Activated T-helper 17 cell treated with anti-CD3 and anti-CD28 coated beads, Interleukin-2, amount 50 U/mL, for 72 hours (primary cell): ENCODE measurements at regions not wholly inside any gene's neighbourhood (a gene's known extent, or its start where the extent isn't known, plus 50 kb on each side); places are given as distances from the start of the nearest gene placed in this dataset.

Experiments used
- ATAC-seq: fragments of 150-1000 bp; cut with Tn5 transposase; replicated peaks from 2 replicates; pipeline ENCODE4 v1.10.0; 2021; ENCODE audit warnings: mild to moderate bottlenecking, moderate library complexity
- H3K27ac Mint-ChIP-seq: one replicate; pipeline ENCODE4 v1.8.0; 2022; ENCODE audit warnings: mixed read lengths
- H3K27me3 Mint-ChIP-seq: one replicate; pipeline ENCODE4 v1.8.0; 2022; ENCODE audit warnings: mixed read lengths
- H3K36me3 Mint-ChIP-seq: one replicate; pipeline ENCODE4 v1.8.0; 2022; ENCODE audit warnings: low read depth, mild to moderate bottlenecking, mixed read lengths
- H3K4me1 Mint-ChIP-seq: one replicate; pipeline ENCODE4 v1.8.0; 2022; ENCODE audit warnings: mixed read lengths
- H3K4me3 Mint-ChIP-seq: one replicate; pipeline ENCODE4 v1.8.0; 2022; ENCODE audit warnings: mild to moderate bottlenecking, mixed read lengths
- H3K9me3 Mint-ChIP-seq: one replicate; pipeline ENCODE4 v1.8.0; 2022; ENCODE audit warnings: mixed read lengths

DNA sequence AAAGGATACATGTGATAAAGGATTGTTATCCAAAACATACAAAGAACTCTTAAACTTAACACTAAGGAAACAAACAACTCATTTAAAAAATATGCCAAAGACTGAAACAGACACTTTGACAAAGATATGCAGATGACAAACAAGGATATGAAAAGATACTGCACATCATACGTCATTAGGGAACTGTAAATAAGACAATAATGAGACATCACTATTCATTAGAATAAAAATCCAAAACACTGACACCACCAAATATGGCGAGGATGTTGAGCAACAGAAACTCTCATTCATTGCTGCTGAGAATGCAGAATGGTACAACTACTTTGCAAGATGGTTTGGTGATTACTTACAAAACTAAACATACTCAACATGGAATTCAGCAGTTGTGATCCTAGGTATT, 156.5 kb upstream of the FOXA2 start:
- Mint-ChIP-seq H3K27me3 (no peaks in the 10 kb centered on the region), H3K36me3 (no peaks in the 10 kb centered on the region), H3K27ac (no peak overlapping the region), H3K4me1 (no peaks in the 10 kb centered on the region), H3K4me3 (no peak overlapping the region), H3K9me3 (peaks cover 5% of the 10 kb centered on the region)
- ATAC-seq, result no peak

DNA sequence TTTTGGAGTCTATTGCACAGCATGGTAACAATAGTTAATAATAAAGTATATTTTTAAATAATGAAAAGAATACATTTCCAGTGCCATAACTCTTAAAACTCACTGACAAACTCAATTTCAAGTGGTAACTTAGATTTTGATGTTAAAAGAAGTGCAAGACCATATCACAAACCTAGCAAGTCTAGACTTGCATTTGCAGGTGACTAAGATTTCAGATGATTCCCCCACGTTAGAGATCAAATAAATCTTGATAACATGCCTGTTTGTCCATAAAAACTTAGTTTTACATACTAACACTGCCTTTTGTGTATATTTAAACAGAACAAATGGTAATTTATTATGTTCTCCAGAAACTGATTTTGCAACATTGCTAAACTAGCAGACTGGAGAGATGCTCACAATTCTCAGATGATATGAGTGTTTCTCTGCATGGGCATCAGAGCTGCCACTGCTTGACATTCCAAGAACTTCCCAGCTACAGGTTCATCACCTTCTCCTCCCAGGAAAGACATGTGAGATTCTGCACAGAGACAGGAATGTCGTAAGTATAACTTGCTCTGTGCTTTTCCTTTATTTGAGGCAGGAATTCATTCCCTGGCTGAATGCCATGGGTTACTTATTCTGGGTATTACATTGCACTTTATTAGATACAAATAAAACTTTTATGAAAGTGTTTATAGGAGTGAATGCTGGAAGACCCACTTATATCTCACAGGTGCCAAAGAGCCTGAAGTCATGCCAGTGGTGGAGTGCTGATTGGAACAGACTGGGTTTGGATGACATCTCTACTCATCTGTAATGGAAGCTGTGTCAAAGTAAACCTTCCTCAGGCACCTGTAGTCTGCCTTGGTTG, 160.2 kb upstream of the FOXA2 start:
- no peaks in the 10 kb centered on the region for H3K36me3 Mint-ChIP-seq
- no peaks in the 10 kb centered on the region for H3K27me3 Mint-ChIP-seq
- no peaks in the 10 kb centered on the region for H3K4me1 Mint-ChIP-seq
- H3K27ac Mint-ChIP-seq, result no peak overlapping the region
- ATAC-seq, result no peak
- no peaks in the 10 kb centered on the region for H3K9me3 Mint-ChIP-seq
- no peak overlapping the region for H3K4me3 Mint-ChIP-seq

DNA sequence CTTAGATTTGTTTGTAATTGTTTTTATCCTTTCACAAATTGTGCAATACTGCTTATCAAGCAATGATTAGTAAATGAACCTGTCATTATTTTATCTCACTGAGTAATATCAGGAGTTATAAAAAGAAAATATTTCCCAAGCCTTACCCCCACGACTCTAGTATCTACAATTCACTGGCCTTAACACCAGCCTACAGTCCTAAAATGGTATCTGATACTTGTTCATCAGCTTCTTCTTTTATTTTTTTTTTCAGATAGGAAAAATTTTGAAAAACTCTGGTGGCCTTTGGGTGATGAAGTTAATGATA, 160.8 kb upstream of the FOXA2 start:
- Mint-ChIP-seq H3K27ac (no peak overlapping the region), H3K4me1 (no peaks in the 10 kb centered on the region), H3K36me3 (no peaks in the 10 kb centered on the region), H3K4me3 (no peak overlapping the region), H3K27me3 (no peaks in the 10 kb centered on the region), H3K9me3 (peaks cover 2% of the 10 kb centered on the region)
- ATAC-seq, result no peak

DNA sequence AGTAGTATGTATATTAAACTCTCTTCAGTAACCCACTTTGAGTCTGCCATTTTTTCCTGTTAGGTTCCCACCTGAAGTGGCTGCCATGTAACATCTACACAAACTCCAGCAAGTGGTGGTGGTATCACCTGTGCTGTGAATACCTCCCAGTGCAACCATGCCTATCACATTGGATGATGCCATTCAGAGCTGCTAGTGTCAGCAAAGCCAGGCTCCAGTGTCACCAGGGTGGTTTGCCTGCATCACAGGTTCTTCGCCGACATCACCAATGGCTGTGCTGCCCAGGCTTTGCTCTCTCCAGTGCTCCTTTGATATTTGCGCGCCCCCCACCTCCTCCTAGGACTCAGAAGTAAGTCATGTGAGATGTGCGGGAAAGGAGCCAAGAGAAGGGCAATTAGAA, 162.6 kb upstream of the FOXA2 start:
- no peak overlapping the region for H3K4me3 Mint-ChIP-seq
- ATAC-seq, result no peak

DNA sequence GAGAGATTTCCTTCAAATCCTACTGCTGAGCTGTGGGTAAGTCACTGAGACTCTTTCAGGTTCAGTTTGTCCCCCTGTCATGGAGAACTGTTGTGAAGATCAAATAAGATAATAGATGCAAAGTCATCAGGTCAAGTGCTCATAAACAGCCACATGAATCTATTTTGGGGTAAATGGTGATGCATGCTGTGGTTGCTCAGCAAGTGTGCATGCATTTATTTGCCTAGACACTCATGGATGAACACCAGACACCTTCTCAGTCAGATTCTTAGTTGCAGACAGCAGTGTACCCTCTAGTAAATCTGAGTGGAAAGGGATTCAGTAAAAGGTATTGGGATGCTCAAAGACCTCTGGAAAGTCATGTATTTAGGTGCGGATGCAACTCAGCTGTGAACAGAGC, 168.0 kb upstream of the FOXA2 start:
- Mint-ChIP-seq H3K4me3 (no peak overlapping the region), H3K4me1 (no peaks in the 10 kb centered on the region), H3K9me3 (peaks cover 7% of the 10 kb centered on the region), H3K27ac (no peak overlapping the region), H3K36me3 (no peaks in the 10 kb centered on the region), H3K27me3 (no peaks in the 10 kb centered on the region)
- no peak for ATAC-seq

More for the DNA sequence above, 162.6 kb upstream of the FOXA2 start:
- Mint-ChIP-seq H3K27me3 (no peaks in the 10 kb centered on the region), H3K27ac (no peak overlapping the region), H3K9me3 (peaks cover 7% of the 10 kb centered on the region), H3K36me3 (no peaks in the 10 kb centered on the region), H3K4me1 (no peaks in the 10 kb centered on the region)

DNA sequence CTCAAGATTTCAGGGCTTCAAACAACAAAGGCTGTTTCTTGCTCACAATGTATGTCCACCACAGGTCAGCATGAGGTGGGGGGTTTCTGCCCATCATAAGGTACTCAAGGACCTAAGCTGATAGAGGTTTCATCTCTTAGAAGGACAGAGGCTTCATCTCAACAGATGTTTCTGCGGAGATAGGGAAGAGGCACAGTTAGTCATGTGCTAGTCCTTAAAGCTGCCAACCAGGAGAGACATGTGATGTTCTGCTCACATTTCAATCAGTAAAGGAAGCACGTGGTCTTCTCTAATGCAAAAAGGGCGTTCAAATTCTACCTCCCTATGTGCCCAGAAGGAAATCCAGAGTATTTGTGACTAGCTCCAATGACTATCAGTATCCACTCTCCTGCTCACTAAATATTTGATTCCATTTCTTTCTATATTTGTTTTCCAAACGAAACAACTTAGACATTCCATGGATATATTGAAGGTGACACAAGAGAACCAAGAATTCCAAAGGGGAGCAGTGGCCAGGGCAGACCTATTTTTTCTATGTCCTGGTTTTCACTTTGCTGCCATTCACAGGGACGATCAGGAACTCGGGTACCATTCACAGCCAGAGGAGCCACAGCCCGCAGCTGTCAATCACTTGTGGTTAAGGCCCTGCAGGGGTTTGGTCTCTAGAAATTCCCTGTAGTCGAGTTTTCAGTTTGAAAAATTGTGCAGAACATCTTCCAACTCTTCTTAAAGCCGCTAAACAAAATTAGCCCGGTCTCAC, 173.2 kb upstream of the FOXA2 start:
- Mint-ChIP-seq H3K4me1 (no peaks in the 10 kb centered on the region), H3K9me3 (peaks cover 3% of the 10 kb centered on the region), H3K27me3 (no peaks in the 10 kb centered on the region), H3K27ac (no peak overlapping the region), H3K36me3 (no peaks in the 10 kb centered on the region), H3K4me3 (no peak overlapping the region)
- ATAC-seq, result no peak

DNA sequence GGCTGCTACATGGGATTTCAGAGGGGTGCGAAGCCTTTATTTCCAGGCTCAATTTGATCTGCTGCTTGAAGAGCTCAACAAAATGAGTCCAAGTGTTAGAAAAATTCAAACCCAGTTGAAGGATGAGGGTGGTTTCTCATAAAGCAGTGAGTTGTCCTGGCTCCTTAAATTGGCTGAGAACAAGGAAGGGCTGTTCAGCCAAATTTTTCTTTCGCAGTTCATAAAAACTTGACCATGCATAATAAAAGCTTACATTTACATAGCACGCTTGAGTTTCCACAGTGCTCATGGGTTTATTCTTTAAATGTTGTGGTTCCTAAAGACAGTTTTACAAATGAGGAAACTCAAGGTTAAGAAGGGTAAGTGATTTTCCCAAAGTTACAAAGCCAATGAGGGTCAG, 174.4 kb upstream of the FOXA2 start:
- Mint-ChIP-seq H3K4me3 (no peak overlapping the region), H3K36me3 (no peaks in the 10 kb centered on the region), H3K27ac (no peak overlapping the region), H3K27me3 (no peaks in the 10 kb centered on the region), H3K4me1 (no peaks in the 10 kb centered on the region), H3K9me3 (peaks cover 3% of the 10 kb centered on the region)
- ATAC-seq, result no peak

DNA sequence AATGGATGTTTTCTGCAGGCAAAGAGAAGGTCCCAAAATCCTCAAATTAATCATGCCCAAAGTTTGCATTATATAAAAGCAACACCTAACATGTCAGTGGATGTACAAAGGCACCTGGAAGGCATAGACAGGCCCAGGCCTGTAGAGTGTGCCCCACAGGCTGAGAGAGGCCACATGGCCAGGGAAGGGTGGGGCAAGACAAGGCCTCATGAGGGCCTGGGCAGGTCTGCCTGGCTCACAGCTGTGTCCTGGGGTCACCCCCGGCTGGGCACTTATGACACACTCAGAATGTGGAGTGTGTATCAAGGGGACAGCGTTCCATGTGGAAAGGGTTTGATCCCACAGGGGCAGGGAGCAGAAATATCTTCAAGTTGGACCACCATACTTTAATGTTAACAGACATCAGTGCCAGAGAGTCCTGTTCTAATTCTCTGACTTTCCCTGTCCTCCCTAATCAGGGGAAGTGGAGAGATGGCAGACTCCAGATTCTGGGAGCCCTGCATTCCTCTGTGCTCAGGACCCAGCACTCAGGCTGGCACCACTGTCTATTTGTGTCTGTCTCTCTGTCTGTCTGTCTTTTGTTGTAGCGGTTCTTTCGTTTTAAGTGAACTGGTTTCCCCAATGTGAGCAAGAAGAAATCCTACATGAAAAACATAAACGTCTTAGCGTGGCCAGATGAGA, 178.3 kb upstream of the FOXA2 start:
- H3K27ac Mint-ChIP-seq, result no peak overlapping the region
- no peak for ATAC-seq
- peaks cover 3% of the 10 kb centered on the region for H3K9me3 Mint-ChIP-seq
- no peaks in the 10 kb centered on the region for H3K4me1 Mint-ChIP-seq
- H3K27me3 Mint-ChIP-seq, result no peaks in the 10 kb centered on the region
- H3K4me3 Mint-ChIP-seq, result no peak overlapping the region
- H3K36me3 Mint-ChIP-seq, result no peaks in the 10 kb centered on the region

DNA sequence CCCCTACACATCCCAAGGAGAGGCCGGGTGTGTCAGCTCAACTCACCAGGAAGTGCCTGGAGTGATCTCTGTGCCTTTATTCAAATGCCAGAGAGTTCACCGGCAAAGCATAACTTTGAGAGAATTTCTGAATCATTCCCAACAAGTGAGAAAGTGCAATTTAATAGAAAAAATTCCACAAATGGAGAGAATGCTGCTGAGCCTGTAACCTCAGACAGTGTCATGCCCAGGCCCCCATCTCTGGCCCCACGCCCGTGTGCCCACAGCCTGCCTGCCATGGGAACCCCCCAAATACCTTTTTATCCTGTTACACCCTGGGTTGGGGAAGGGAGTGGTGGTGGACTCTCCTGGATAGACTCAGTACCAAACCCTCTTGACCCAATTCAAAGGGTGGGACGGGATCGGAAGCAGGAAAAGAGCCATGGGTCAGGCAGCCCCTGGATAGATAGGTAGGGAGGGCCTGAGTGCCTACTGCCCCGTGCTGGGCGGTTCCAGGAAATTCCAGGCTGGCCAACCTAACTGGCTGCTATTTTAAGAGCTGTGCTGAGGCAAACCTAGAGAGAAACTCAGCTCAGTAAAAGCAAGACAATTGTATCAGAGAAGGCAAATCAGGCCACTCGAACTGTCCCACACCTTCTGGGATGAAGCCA, 179.0 kb upstream of the FOXA2 start:
- H3K9me3 Mint-ChIP-seq, result peaks cover 3% of the 10 kb centered on the region
- no peak overlapping the region for H3K27ac Mint-ChIP-seq
- ATAC-seq, result no peak
- no peaks in the 10 kb centered on the region for H3K27me3 Mint-ChIP-seq
- H3K4me3 Mint-ChIP-seq, result no peak overlapping the region
- H3K4me1 Mint-ChIP-seq, result no peaks in the 10 kb centered on the region
- no peaks in the 10 kb centered on the region for H3K36me3 Mint-ChIP-seq

DNA sequence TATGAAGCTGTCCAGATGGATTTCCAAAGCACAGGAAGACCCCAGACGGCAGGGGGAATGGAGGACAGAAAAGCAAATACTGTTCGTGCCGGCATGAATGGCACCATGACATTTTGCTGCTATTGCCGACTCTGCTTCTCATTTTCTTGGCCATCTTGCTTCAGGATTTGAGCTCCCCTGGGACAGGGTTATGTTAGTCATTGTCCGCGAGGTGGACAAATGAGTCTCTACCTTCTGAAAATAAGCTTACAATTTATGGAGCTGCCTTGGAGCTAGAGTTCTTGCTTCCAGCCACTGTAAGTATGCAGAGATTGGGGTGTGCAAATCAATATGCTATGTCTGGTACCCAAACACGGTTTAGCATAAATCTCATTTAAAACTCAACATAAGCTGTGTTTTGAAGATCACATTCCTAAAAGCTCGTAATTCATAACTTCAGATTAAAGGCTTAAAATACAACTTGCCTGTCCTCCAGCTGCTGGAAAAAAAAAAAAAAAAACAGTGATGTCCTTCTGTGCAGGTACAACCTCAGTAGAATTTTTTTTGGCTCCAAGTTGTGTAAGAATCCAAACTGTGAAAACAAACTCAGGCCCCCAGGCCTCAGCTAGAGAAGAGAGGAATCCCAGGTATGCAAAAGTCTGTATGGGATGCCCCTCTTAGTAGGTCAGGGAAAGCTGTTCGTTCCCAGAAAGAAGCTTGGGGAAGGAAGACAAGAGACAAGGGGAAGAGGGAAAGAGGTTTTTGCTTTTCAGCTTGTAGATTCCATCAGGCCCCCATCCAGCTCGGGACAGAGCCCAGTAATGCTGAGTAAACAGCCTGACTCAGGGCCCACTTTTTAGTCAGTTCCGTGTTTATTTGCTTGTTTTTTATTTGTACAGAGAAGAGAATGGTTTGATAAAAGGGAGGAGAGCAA, 184.2 kb upstream of the FOXA2 start:
- Mint-ChIP-seq H3K9me3 (no peaks in the 10 kb centered on the region), H3K27me3 (no peaks in the 10 kb centered on the region), H3K27ac (no peak overlapping the region), H3K4me3 (no peak overlapping the region), H3K4me1 (no peaks in the 10 kb centered on the region), H3K36me3 (no peaks in the 10 kb centered on the region)
- no peak for ATAC-seq

DNA sequence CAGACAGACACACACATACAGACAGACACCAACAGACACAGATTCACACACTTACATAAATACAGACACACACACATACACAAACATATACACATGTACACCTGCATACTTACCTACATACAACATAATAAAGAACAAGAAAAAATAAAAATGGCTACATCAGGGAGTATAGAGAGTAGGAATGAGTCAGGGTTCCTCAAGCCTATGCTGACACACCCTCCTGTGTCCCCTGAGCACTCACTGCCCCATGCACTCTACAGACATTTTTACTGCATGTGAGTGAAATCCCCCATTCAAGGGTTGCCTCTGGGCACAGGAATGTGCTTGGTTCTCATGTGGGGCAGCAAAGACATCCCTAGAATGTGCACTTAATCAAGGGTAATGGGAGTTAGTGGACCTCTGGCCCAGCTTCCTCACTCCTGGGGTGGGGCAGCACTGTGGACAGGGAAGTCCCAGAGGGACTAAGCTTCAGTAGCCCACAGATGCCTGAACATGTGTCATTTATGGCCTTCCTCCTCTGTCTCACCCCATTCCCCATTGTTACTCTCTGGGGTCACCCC, 185.9 kb upstream of the FOXA2 start:
- Mint-ChIP-seq H3K36me3 (no peaks in the 10 kb centered on the region), H3K9me3 (no peaks in the 10 kb centered on the region), H3K4me1 (no peaks in the 10 kb centered on the region), H3K27me3 (no peaks in the 10 kb centered on the region), H3K27ac (no peak overlapping the region), H3K4me3 (no peak overlapping the region)
- ATAC-seq, result no peak

DNA sequence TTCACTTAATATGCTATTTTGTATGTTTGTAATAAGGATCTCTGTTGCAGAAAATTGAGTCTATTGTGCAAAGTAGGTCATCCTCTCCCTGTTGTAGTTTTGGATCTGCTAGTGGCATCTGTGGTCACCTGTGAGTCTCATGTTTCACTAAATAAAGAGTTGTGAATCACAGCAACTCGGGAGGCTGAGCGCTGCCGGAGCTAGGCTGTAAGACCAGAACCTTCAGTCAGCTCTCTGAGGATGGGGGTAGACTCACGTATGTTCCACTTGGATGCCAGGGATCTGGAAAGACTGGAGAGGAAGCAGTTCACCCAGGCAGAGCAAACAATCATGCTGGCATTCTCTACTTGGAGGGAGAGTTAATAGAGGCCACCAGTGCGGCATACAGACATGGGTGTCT, 187.3 kb upstream of the FOXA2 start:
- H3K27me3 Mint-ChIP-seq, result no peaks in the 10 kb centered on the region
- ATAC-seq, result no peak
- peaks cover 6% of the 10 kb centered on the region for H3K9me3 Mint-ChIP-seq
- no peak overlapping the region for H3K27ac Mint-ChIP-seq
- no peaks in the 10 kb centered on the region for H3K36me3 Mint-ChIP-seq
- no peak overlapping the region for H3K4me3 Mint-ChIP-seq
- H3K4me1 Mint-ChIP-seq, result no peaks in the 10 kb centered on the region

DNA sequence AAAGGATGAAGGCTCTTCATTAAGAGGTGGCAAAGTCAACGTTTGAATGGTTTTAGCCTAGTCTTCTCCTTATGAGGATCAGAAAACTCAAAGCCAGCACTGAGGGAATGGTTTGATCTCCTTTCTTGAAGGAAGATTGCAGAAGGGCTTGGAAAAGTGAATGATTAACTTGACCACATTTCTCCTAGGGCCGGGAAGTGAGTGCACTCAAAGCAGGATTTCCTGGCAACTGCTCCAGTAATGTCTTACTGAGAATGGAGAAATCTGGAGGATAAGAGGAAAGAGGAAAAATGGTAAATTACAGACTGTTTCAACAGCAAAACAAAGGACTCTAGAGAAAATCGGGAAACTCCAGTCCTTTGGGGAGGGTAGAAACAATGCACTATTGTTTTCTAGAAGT, 189.0 kb upstream of the FOXA2 start:
- no peak overlapping the region for H3K4me3 Mint-ChIP-seq
- H3K9me3 Mint-ChIP-seq, result peaks cover 8% of the 10 kb centered on the region
- H3K27ac Mint-ChIP-seq, result no peak overlapping the region
- H3K4me1 Mint-ChIP-seq, result no peaks in the 10 kb centered on the region
- H3K36me3 Mint-ChIP-seq, result no peaks in the 10 kb centered on the region
- H3K27me3 Mint-ChIP-seq, result no peaks in the 10 kb centered on the region
- ATAC-seq, result no peak
